Hematopoietic multipotent progenitor cell treated with erythropoietin and hydrocortisone succinate and interleukin-3 and kit ligand, for 15 days (in vitro differentiated cells): ENCODE measurements at regions not wholly inside any gene's neighbourhood (a gene's known extent, or its start where the extent isn't known, plus 50 kb on each side); places are given as distances from the start of the nearest gene placed in this dataset.

Experiments
- DNase-seq: peaks from one replicate; pipeline ENCODE4 v3.0.0-alpha.2; 2015; ENCODE audit warnings: low spot score

DNA sequence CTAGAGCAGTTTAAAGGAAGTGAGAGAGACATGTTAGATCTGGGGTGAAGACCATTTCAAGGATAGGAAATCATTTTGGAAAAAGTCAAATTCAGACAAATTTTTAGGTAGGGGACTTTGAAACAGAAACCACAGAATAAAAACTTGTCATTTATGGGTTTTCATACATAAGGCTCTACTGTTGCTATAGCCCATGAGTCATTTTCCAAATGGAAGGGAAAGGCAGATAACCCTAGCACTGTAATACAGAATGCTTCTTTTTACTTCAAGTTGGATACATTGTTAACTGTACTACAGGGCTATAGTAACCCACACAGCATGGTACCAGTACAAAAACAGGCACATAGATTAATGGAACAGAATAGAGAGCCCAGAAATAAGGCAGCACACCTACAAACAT is 455.4 kb downstream of the EBF1 start:
- no peak for DNase-seq

- DNase-seq: no peak
Measured at GRCh38 chr5:158643840-158644239, 455.9 kb downstream of the EBF1 start.

DNA sequence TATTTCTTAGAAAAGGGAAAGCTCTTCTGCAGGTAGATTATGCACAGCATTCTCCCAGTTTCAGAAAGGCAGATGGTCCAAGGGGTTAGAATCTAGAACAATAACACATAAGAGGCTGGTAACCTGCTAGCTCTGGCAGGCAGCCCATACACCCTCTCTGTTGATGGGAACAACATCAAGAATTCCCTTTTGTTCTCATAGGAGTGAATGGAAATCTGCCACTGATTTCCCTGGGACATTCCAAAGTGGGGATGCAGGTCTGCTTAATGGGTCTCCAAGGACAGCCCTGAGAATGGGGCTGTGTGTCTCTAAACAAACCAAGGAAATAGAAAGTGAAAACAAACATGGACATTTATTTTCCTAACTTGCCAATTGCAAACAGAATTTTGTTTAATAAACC is 456.8 kb downstream of the EBF1 start:
- no peak for DNase-seq

- DNase-seq: no peak
Measured at GRCh38 chr5:158641016-158641415, 458.7 kb downstream of the EBF1 start.

- DNase-seq: no peak
Measured at GRCh38 chr5:158640593-158640980, 459.1 kb downstream of the EBF1 start.

- no peak for DNase-seq
Measured at GRCh38 chr5:158639881-158640592, 459.7 kb downstream of the EBF1 start.

DNA sequence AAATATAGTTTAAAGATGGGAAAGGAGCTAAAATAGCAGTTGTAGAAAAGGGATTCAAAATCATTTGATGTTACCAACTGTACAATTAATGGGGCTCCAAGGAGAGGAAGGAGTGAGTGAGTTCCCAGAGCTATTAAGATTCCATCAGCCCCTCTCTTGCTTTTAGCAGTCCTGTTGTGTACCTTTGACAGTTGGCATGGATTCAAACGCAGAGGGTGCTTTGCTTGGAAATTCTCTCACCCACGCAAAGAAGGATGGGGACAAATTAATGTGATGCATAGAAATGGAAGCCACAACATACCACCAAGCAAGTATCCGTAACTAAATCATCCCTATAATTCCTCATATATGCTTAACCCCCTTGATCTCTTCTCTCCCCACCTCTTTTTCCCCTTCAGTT is 461.3 kb downstream of the EBF1 start:
- DNase-seq: no peak

DNA sequence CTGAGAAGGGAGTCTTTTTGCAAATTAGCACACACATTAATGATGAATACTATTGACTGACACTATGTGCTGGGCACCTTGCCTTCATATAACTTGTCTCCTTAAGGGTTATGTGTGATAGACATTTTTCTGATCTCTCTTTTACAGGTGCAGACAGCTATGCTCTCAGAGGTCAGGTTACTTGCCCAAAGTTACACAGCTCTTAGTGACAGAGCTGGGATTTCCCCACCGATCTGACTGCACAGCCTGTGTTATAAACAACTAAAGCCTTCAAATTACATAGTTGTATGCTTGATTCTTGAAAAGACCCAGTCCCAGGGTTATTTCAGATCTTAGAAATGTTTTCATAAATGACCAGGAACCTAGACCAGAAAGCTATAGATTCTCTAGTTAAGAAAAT is 462.7 kb downstream of the EBF1 start:
- DNase-seq: no peak

GRCh38 chr5:158635565-158635964 is 464.2 kb downstream of the EBF1 start:
- DNase-seq: no peak

- no peak for DNase-seq
Measured at GRCh38 chr5:158634714-158635113, 465.0 kb downstream of the EBF1 start.

DNA sequence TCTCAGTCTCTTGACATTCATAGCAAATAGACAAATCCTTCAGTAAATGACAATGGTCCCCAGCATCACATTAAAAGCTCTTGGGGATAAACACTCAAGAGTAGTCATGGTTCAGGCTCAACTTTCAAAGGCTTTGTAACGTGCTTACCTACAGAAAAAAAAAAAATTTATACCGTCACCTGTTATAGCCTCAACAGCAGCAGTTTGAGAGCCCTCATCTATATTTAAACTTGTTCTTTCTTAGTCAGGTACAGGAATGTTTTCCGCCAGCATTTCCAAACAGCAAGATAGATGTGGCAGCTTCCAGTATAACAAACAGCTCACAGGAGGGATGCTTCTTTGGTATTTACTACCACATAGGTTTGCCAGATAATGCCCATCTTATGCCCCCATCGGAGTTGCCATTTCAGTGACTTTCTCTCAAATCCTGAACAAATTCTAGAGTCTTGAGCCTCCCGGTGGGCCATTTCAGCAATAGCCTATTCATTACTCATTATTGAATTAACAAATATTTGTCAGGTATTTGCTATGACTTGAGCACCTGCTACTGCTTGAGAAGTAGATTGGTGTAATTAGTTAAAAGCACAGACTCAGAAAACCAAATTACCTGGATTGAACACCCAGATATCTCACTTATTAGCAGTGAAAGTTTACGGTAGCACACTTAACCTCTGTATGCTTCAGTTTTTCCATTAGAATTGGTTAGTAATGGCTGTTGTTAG is 470.0 kb downstream of the EBF1 start:
- DNase-seq: no peak

DNA sequence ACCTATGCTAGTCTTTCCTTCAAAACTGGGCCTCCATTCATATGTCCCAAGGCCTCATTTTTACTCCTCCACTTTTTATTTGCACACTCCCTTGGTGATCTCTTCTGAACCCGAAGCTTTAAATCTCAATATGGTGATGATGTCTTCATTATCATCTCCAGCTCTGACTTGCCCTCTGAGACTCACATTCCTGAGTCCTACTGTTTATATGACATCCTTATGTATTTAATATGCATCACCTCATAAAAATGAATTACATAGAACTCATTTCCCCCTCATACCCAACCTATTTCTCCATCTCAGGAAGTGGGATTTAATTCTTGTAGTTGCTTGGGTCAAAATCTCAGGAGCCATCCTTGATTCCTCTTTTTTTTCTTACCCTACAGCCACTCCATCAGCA is 473.0 kb downstream of the EBF1 start:
- DNase-seq: no peak

- no peak for DNase-seq
Measured at GRCh38 chr5:158623971-158624370, 475.7 kb downstream of the EBF1 start.

DNA sequence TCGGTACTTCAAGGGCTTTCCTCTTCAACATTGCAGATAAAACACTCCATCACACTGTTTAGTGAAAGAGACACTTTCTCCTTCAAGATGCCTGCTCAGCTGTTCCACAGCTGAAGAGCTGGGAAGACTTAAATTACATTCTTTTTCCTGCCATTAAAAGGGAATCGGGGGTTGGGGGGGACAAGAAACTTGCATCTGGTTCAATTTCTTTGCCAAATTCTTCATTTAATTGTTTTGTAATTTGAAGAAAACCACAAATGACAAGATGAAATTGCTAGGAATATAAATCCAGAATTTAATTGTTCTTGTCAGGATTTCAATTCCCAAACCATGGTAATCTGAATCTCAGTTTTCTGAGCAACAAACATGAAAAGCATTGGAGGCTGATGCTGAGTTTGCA is 478.3 kb downstream of the EBF1 start:
- DNase-seq: no peak

GRCh38 chr5:158619083-158619788 is 480.5 kb downstream of the EBF1 start:
- no peak for DNase-seq

DNA sequence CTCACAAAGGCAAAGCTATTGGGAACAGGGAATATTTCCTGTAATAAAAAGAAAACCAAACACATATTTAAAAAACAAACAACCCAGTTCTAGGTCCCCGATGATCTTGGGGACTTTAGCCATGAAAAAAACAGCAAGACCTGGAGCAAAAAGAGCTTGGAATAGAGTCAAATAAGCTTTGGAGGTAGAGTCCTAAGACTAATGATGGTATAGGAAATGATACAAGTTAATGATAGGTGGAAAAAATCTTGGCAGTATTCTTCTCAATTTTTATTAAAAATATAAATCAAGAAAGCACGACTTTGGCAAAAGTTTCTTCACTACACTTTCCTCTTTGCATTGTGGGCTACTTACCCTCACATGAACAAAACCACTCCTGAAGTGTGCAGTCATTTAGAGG is 481.5 kb downstream of the EBF1 start:
- no peak for DNase-seq

- no peak for DNase-seq
Measured at GRCh38 chr5:158616707-158617106, 483.0 kb downstream of the EBF1 start.

GRCh38 chr5:158614951-158615350 is 484.8 kb downstream of the EBF1 start:
- DNase-seq: no peak

- no peak for DNase-seq
Measured at GRCh38 chr5:158611581-158611980, 488.1 kb downstream of the EBF1 start.

DNA sequence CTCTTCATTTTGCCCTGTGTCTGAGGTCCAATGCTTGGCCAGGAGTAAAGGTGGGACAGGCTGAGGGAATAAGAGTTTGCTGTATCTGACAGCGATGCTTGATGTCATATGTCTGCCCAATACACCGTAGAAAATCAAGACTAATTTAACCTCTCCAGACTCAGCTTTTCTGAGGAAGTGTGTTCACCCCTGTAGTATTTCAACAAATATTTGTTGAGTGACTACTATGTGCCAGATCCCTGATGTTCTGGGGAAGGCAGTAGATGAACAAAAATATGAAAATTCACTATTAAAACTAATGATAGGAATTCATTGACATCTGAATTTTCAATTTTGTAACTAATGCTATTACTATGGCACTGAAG is 489.7 kb downstream of the EBF1 start:
- no peak for DNase-seq

DNA sequence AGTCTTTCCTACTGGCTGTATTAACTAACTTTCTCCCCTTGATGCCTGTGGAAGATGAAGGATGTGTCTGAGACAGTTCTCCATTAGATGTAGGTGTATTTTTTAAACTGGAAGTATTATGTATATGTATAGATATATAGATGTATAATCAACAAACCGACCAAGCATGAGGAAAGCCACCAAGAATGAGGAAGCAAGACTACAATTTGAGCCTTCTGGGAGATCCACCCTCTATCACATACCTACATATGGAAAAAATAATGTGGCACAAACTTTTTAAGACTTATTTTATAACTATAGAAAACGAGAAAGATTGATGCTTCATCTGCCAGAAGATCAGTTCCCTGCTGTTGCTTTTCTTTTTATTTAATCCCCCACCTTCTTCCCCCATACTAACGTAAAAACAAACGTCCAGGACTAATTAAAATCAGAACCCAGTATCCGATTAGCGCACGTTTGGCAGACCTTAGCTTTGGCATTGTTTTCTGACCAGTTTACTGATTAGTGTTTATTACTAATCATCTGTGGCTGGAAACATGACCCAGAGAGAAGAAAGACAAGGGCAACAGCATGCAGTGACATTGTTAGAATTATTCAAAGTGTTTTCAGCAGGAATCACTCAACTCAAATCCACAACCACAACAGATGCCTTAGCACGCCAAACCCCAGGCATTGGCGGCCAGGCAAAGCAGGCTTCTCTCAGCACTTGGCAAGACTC is 490.2 kb downstream of the EBF1 start:
- DNase-seq: no peak

DNA sequence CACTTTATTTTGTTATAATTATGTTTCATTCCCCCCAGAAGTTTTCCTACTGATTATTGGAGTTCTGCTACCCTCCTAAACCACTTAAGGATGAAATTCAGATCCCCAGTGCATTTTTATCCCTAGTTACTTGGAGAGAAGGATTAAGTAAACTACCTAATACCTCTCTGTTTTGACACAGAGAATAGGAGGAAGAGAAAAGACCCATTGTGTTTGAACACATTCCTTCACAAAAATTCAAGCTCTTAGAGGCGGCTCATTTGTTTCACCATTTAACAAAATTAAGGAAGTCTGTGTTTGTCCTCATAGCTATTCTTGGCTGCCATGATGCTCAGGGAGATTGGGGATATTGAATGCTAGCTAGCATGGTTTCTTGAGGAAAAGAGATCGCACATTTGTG is 492.6 kb downstream of the EBF1 start:
- no peak for DNase-seq

DNA sequence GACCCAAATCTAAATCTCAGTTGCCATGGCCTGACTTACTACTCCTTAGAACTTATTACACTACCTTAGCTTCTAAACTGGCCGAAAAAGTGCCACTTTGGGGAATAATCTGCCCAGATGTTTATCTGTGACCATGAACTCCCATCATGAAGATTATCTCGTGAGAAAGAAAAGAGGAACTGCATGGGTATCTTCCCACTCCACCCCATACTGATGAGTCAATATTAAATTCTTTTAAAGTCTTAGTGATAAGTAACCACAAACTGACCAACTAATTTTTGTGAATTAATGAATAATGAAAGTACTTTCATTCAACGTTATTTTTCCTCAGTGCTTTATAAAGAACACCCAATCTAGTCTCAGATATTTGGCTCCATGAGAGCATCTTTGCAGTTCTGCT is 493.5 kb downstream of the EBF1 start:
- no peak for DNase-seq
